Erythroblast (primary cell): ENCODE measurements at regions not wholly inside any gene's neighbourhood (a gene's known extent, or its start where the extent isn't known, plus 50 kb on each side); places are given as distances from the start of the nearest gene placed in this dataset.
"Not testable (repeated sequence)": the region's sequence is repeated elsewhere in the genome, so short reads cannot be mapped to it uniquely, and the experiment has no call there.

Experiments used
- DNase-seq, 2 experiments: peaks; one replicate each; lab custom pipeline; 2025; lab: John Stamatoyannopoulos, UW
- GATA1 ChIP-seq: IDR thresholded peaks from 2 replicates; pipeline ENCODE4 v1.6.1; 2011; ENCODE audit warnings: low read depth, mild to moderate bottlenecking, control low read depth, low read length, moderate library complexity
- POLR2A ChIP-seq: IDR thresholded peaks from 2 replicates; pipeline ENCODE4 v1.6.1; 2011; ENCODE audit warnings: mild to moderate bottlenecking, low read length

GRCh38 chrX:110944751-110945675 lies 149.4 kb upstream of the CHRDL1 start:
- DNase-seq: no peak
- no peak for TF ChIP-seq GATA1
- no peak for TF ChIP-seq POLR2A

- no peak for DNase-seq
- TF ChIP-seq POLR2A: no peak
- TF ChIP-seq GATA1: no peak
Observed at GRCh38 chrX:110944311-110944750, 148.7 kb upstream of the CHRDL1 start.

- TF ChIP-seq POLR2A (no peak), GATA1 (no peak)
- DNase-seq: no peak
Observed at GRCh38 chrX:110941906-110942305, 146.3 kb upstream of the CHRDL1 start.

GRCh38 chrX:110938977-110939732 lies 143.5 kb upstream of the CHRDL1 start:
- TF ChIP-seq POLR2A: no peak
- no peak for TF ChIP-seq GATA1
- DNase-seq: no peak

GRCh38 chrX:110924871-110925270 lies 129.3 kb upstream of the CHRDL1 start:
- TF ChIP-seq POLR2A (no peak), GATA1 (no peak)
- no peak for DNase-seq

GRCh38 chrX:110920991-110921390 lies 125.4 kb upstream of the CHRDL1 start:
- no peak for TF ChIP-seq GATA1
- no peak for TF ChIP-seq POLR2A
- DNase-seq: no peak

GRCh38 chrX:110915570-110915969 lies 120.0 kb upstream of the CHRDL1 start:
- no peak for TF ChIP-seq POLR2A
- TF ChIP-seq GATA1: no peak
- DNase-seq: no peak

- DNase-seq: no peak
Observed at GRCh38 chrX:110915111-110915510, 119.5 kb upstream of the CHRDL1 start.

GRCh38 chrX:110914281-110914680 lies 118.7 kb upstream of the CHRDL1 start:
- TF ChIP-seq POLR2A (no peak), GATA1 (no peak)
- no peak for DNase-seq

More at GRCh38 chrX:110915111-110915510, 119.5 kb upstream of the CHRDL1 start:
- no peak for TF ChIP-seq GATA1
- TF ChIP-seq POLR2A: no peak

- DNase-seq: not testable (repeated sequence)
Observed at GRCh38 chrX:110904747-110905146, 109.1 kb upstream of the CHRDL1 start.

- no peak for DNase-seq
- TF ChIP-seq GATA1: no peak
- TF ChIP-seq POLR2A: no peak
Observed at GRCh38 chrX:110881971-110882370, 86.4 kb upstream of the CHRDL1 start.

GRCh38 chrX:110877326-110877725 lies 81.7 kb upstream of the CHRDL1 start:
- TF ChIP-seq POLR2A (no peak), GATA1 (no peak)
- DNase-seq: no peak

- TF ChIP-seq GATA1 (no peak), POLR2A (no peak)
- DNase-seq: no peak
Observed at GRCh38 chrX:110871839-110872238, 76.2 kb upstream of the CHRDL1 start.

GRCh38 chrX:110866421-110866820 lies 70.8 kb upstream of the CHRDL1 start:
- no peak for DNase-seq
- TF ChIP-seq GATA1: no peak
- no peak for TF ChIP-seq POLR2A

GRCh38 chrX:110863883-110864282 lies 68.3 kb upstream of the CHRDL1 start:
- TF ChIP-seq GATA1: no peak
- TF ChIP-seq POLR2A: no peak
- no peak for DNase-seq
